ENCODE measurements at regions not wholly inside any gene's neighbourhood (a gene's known extent, or its start where the extent isn't known, plus 50 kb on each side); places are given as distances from the start of the nearest gene placed in this dataset.
"Not testable (repeated sequence)": the region's sequence is repeated elsewhere in the genome, so short reads cannot be mapped to it uniquely, and the experiment has no call there.

GRCh38 chr9:71609448-71609830 is 158.9 kb downstream of the CEMIP2 start:
- DNase-seq (ENCODE audit: low spot score): no peak
- TF ChIP-seq CTCF (IDR thresholded peaks at IDR 0.05; ENCODE audit: extremely low read depth, insufficient read depth, missing control alignments): no peak
- in situ Hi-C loops (cut with MboI; ENCODE audit: low pct_unique_long_range_greater_than_20kb, low sequenced_read_pairs, unreplicated experiment): no loop called here

GRCh38 chr9:71608825-71609447 is 159.4 kb downstream of the CEMIP2 start:
- in situ Hi-C loops (cut with MboI; ENCODE audit: low pct_unique_long_range_greater_than_20kb, low sequenced_read_pairs, unreplicated experiment): no loop called here
- TF ChIP-seq CTCF (IDR thresholded peaks at IDR 0.05; ENCODE audit: extremely low read depth, insufficient read depth, missing control alignments): no peak
- DNase-seq (ENCODE audit: low spot score): no peak

- no peak for DNase-seq (ENCODE audit: low spot score)
- in situ Hi-C loops (cut with MboI; ENCODE audit: low pct_unique_long_range_greater_than_20kb, low sequenced_read_pairs, unreplicated experiment): no loop called here
- no peak for TF ChIP-seq CTCF (IDR thresholded peaks at IDR 0.05; ENCODE audit: extremely low read depth, insufficient read depth, missing control alignments)
Observed at GRCh38 chr9:71608021-71608420, 160.3 kb downstream of the CEMIP2 start.

GRCh38 chr9:71607461-71607881 is 160.8 kb downstream of the CEMIP2 start:
- TF ChIP-seq CTCF (IDR thresholded peaks at IDR 0.05; ENCODE audit: extremely low read depth, insufficient read depth, missing control alignments): no peak
- in situ Hi-C loops (cut with MboI; ENCODE audit: low pct_unique_long_range_greater_than_20kb, low sequenced_read_pairs, unreplicated experiment): no loop called here
- no peak for DNase-seq (ENCODE audit: low spot score)

GRCh38 chr9:71604197-71605063 is 163.9 kb downstream of the CEMIP2 start:
- TF ChIP-seq CTCF (IDR thresholded peaks at IDR 0.05; ENCODE audit: extremely low read depth, insufficient read depth, missing control alignments): peak; percentile 83
- in situ Hi-C loops (cut with MboI; ENCODE audit: low pct_unique_long_range_greater_than_20kb, low sequenced_read_pairs, unreplicated experiment): no loop called here
- peak; percentile 42 for DNase-seq (ENCODE audit: low spot score)

GRCh38 chr9:71602652-71603051 is 165.7 kb downstream of the CEMIP2 start:
- TF ChIP-seq CTCF (IDR thresholded peaks at IDR 0.05; ENCODE audit: extremely low read depth, insufficient read depth, missing control alignments): no peak
- DNase-seq (ENCODE audit: low spot score): no peak
- in situ Hi-C loops (cut with MboI; ENCODE audit: low pct_unique_long_range_greater_than_20kb, low sequenced_read_pairs, unreplicated experiment): no loop called here

- DNase-seq (ENCODE audit: low spot score); in situ Hi-C loops (cut with MboI; ENCODE audit: low pct_unique_long_range_greater_than_20kb, low sequenced_read_pairs, unreplicated experiment): not testable (repeated sequence)
Observed at GRCh38 chr9:71595762-71596161, 172.6 kb downstream of the CEMIP2 start.

Measured in GM13977 (cell line).